ENCODE measurements at regions not wholly inside any gene's neighbourhood (a gene's known extent, or its start where the extent isn't known, plus 50 kb on each side); places are given as distances from the start of the nearest gene placed in this dataset.

GRCh38 chr12:91853350-91854127 lies 292.1 kb downstream of the BTG1 start:
- no peak for TF ChIP-seq POLR2A (IDR thresholded peaks at IDR 0.05; ENCODE audit: low read depth, low read length)
- no peak for TF ChIP-seq TAF1 (IDR thresholded peaks at IDR 0.05; ENCODE audit: low read depth, low read length)
- no peak for TF ChIP-seq POLR2AphosphoS5 (IDR thresholded peaks at IDR 0.05; ENCODE audit: low read depth, low read length)
- TF ChIP-seq POU2F2 (IDR thresholded peaks at IDR 0.05; ENCODE audit: low read depth, low read length): no peak

Data from GM12891 (cell line).